ENCODE measurements at regions not wholly inside any gene's neighbourhood (a gene's known extent, or its start where the extent isn't known, plus 50 kb on each side); places are given as distances from the start of the nearest gene placed in this dataset.

DNA sequence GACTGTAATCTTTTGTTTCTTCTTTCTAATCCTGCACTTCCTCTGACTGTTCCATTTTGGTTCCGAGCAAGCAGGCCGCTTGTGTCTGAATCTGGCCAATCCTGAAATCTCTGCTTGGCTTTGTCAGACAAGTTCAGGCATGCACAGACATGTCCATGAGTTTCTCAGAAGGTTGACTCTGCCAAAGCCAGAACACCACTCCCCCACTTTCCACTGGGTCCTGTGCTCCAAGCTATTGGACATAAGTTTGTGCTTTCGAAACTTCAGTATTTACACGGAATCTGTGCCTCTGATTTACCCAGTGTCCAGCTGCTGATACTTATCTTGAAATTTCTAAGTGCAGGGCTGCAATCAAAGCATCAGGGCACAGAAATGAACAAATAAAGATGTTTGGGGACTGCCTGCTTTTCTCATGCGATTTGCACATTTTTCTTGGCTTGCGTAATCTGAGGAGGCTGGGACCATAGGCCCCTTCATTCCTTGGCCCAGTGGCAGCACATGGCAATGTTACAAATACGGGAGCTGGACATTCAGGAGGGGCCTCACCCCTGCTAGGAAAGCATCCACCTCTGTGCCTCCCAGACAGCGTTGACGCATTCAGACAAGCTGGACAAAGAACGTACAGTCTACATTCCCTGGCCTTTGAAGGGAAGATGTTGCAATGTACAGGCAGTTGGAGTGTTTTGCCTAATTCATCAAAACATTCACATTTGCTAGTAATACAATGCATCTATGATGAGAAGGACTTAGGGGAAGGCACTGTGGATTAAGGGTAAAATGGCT, 209.2 kb upstream of the PAPPA start:
- Histone ChIP-seq H3K4me3 (ENCODE audit: insufficient read depth, low read length, poor library complexity, severe bottlenecking) (no peak overlapping the region), H3K36me3 (ENCODE audit: low read length) (no peaks in the 10 kb centered on the region; the same call in 1 of the 2 replicates), H3K79me2 (ENCODE audit: insufficient read depth, low read length) (no peaks in the 10 kb centered on the region), H3K27ac (ENCODE audit: low read depth, low read length) (no peak overlapping the region), H3K9ac (ENCODE audit: low read length) (no peak overlapping the region), H3K27me3 (ENCODE audit: low read length) (no peaks in the 10 kb centered on the region), H3K4me2 (ENCODE audit: low read depth, low read length, poor library complexity, severe bottlenecking) (no peak overlapping the region), H3F3A (ENCODE audit: insufficient read depth) (no peaks in the 10 kb centered on the region), H3K9me2 (replicated peaks; ENCODE audit: insufficient read depth, low read length) (no peaks in the 10 kb centered on the region), H3K9me3 (ENCODE audit: insufficient read depth, low read length) (no peaks in the 10 kb centered on the region), H2AFZ (ENCODE audit: low read depth, low read length, severe bottlenecking) (no peak overlapping the region), H4K20me1 (ENCODE audit: low read depth, low read length) (no peaks in the 10 kb centered on the region)
- TF ChIP-seq, protein P1, sequence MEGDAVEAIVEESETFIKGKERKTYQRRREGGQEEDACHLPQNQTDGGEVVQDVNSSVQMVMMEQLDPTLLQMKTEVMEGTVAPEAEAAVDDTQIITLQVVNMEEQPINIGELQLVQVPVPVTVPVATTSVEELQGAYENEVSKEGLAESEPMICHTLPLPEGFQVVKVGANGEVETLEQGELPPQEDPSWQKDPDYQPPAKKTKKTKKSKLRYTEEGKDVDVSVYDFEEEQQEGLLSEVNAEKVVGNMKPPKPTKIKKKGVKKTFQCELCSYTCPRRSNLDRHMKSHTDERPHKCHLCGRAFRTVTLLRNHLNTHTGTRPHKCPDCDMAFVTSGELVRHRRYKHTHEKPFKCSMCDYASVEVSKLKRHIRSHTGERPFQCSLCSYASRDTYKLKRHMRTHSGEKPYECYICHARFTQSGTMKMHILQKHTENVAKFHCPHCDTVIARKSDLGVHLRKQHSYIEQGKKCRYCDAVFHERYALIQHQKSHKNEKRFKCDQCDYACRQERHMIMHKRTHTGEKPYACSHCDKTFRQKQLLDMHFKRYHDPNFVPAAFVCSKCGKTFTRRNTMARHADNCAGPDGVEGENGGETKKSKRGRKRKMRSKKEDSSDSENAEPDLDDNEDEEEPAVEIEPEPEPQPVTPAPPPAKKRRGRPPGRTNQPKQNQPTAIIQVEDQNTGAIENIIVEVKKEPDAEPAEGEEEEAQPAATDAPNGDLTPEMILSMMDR (IDR thresholded peaks at IDR 0.05; ENCODE audit: insufficient read depth, low read length, poor library complexity, severe bottlenecking): no peak
- no peak for TF ChIP-seq EZH2phosphoT487 (conservative IDR thresholded peaks at IDR 0.05; ENCODE audit: low read length)

DNA sequence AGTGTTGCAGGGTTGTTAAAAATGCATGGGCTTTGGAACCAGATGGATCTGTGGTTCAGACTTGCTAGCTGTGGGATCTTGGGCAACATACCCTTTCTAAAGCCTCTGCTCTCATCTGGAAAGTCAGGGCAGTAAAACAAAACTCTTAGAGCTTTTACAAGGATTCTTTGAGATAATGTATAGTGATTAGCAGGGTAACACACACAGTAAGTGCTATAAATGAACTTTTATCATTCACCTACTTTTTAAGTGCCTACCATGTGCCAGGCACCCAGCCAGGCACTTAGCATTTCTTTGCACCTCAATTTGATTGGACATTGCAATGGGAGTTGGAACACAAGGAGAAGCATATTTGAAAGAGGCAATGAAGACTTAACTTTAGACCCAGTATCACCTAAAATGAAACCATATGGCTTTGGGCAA, 208.6 kb upstream of the PAPPA start:
- Histone ChIP-seq H3K9me2 (replicated peaks; ENCODE audit: insufficient read depth, low read length) (no peaks in the 10 kb centered on the region), H4K20me1 (ENCODE audit: low read depth, low read length) (no peaks in the 10 kb centered on the region), H3K4me3 (ENCODE audit: insufficient read depth, low read length, poor library complexity, severe bottlenecking) (no peak overlapping the region), H3F3A (ENCODE audit: insufficient read depth) (no peaks in the 10 kb centered on the region), H3K27me3 (ENCODE audit: low read length) (no peaks in the 10 kb centered on the region), H3K4me2 (ENCODE audit: low read depth, low read length, poor library complexity, severe bottlenecking) (no peak overlapping the region), H3K27ac (ENCODE audit: low read depth, low read length) (no peak overlapping the region), H3K79me2 (ENCODE audit: insufficient read depth, low read length) (no peaks in the 10 kb centered on the region), H2AFZ (ENCODE audit: low read depth, low read length, severe bottlenecking) (no peak overlapping the region), H3K9ac (ENCODE audit: low read length) (no peak overlapping the region), H3K36me3 (ENCODE audit: low read length) (no peaks in the 10 kb centered on the region; the same call in 1 of the 2 replicates), H3K9me3 (ENCODE audit: insufficient read depth, low read length) (no peaks in the 10 kb centered on the region)
- TF ChIP-seq EZH2phosphoT487 (conservative IDR thresholded peaks at IDR 0.05; ENCODE audit: low read length): no peak
- TF ChIP-seq, protein P1 (IDR thresholded peaks at IDR 0.05; ENCODE audit: insufficient read depth, low read length, poor library complexity, severe bottlenecking): no peak

DNA sequence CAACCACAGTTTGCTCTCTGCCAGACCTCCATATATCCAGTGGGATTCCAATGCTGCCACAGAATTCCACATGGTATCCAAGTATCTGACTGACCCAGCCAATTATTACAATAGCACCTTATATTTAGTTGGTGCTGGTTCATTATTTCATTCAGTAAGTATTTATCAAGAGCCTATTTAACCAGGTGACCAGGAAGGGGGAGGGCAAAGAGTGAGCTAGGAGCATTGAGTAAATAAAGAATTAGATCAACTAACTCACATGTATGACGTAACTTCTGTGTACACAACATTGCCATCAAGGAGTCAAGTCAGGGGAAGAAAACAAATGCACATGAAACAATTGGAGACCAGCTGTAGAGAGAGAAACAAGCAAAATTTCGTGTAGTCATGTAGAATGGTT, 207.1 kb upstream of the PAPPA start:
- Histone ChIP-seq H3K9me3 (ENCODE audit: insufficient read depth, low read length) (no peaks in the 10 kb centered on the region), H3K27ac (ENCODE audit: low read depth, low read length) (no peak overlapping the region), H3K9me2 (replicated peaks; ENCODE audit: insufficient read depth, low read length) (no peaks in the 10 kb centered on the region)

More for the DNA sequence above, 207.1 kb upstream of the PAPPA start:
- no peaks in the 10 kb centered on the region for H4K20me1 ChIP-seq (ENCODE audit: low read depth, low read length)
- no peaks in the 10 kb centered on the region for H3K79me2 ChIP-seq (ENCODE audit: insufficient read depth, low read length)
- H3K27me3 ChIP-seq (ENCODE audit: low read length): no peaks in the 10 kb centered on the region
- H3K4me3 ChIP-seq (ENCODE audit: insufficient read depth, low read length, poor library complexity, severe bottlenecking): no peak overlapping the region
- TF ChIP-seq, protein P1 (IDR thresholded peaks at IDR 0.05; ENCODE audit: insufficient read depth, low read length, poor library complexity, severe bottlenecking): no peak
- TF ChIP-seq EZH2phosphoT487 (conservative IDR thresholded peaks at IDR 0.05; ENCODE audit: low read length): no peak
- no peak overlapping the region for H3K4me2 ChIP-seq (ENCODE audit: low read depth, low read length, poor library complexity, severe bottlenecking)
- no peaks in the 10 kb centered on the region for H3K36me3 ChIP-seq (ENCODE audit: low read length)
- no peak overlapping the region for H3K9ac ChIP-seq (ENCODE audit: low read length)
- no peak overlapping the region for H2AFZ ChIP-seq (ENCODE audit: low read depth, low read length, severe bottlenecking)
- H3F3A ChIP-seq (ENCODE audit: insufficient read depth): no peaks in the 10 kb centered on the region
